Fibroblast of skin of scalp (primary cell): ENCODE measurements at regions not wholly inside any gene's neighbourhood (a gene's known extent, or its start where the extent isn't known, plus 50 kb on each side); places are given as distances from the start of the nearest gene placed in this dataset.
"Not testable (repeated sequence)": the region's sequence is repeated elsewhere in the genome, so short reads cannot be mapped to it uniquely, and the experiment has no call there.

ENCODE experiments used
- DNase-seq: peaks from one replicate; pipeline ENCODE4 v3.0.0-alpha.2; 2013

- no peak for DNase-seq
These were observed 330.3 kb downstream of the CAAP1 start for GRCh38 chr9:26562338-26562737.

DNA sequence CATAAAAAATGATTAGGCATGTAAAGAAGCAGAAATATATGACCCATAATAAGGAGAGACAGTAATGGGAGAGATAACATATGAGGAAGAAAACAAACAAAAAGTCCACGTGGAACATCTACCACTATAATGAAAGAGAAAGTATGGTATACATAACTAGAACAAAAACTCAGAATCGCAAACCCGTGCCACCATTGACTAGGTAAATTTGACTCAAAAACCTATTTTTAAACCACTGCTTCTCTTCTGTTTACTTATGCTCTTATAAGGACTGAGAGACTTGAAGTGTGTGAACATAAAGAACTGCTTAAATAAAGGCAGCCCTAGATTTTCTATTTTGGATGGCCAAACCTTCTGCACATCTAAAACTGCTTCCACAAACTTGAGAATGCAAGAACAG, 330.7 kb downstream of the CAAP1 start:
- no peak for DNase-seq

- DNase-seq = no peak
These were observed 333.1 kb downstream of the CAAP1 start for GRCh38 chr9:26559506-26559905.

GRCh38 chr9:26551971-26552370, 340.6 kb downstream of the CAAP1 start:
- DNase-seq = no peak

DNA sequence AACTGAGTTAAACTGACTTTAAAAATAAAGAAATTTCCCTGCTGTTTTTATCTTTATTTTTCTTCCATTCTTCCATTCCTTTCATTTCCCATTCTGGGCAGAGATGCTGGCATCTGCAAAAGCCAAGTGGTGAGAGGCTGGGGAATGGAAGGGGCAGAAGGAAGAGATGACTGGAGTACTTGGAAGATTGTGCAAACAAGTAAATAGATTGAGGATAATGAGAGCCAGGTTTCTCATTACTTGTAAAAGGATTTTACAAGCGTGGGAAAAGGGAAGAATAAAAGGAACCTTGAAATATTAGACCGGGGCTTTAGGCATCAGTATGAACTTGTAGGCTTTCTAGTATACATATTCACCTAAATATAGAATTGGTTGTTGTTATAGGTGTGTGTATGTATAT, 341.2 kb downstream of the CAAP1 start:
- no peak for DNase-seq

GRCh38 chr9:26548781-26549290, 343.8 kb downstream of the CAAP1 start:
- no peak for DNase-seq

GRCh38 chr9:26539867-26540493, 352.6 kb downstream of the CAAP1 start:
- DNase-seq = no peak

- no peak for DNase-seq
These were observed 355.4 kb downstream of the CAAP1 start for GRCh38 chr9:26537211-26537610.

DNA sequence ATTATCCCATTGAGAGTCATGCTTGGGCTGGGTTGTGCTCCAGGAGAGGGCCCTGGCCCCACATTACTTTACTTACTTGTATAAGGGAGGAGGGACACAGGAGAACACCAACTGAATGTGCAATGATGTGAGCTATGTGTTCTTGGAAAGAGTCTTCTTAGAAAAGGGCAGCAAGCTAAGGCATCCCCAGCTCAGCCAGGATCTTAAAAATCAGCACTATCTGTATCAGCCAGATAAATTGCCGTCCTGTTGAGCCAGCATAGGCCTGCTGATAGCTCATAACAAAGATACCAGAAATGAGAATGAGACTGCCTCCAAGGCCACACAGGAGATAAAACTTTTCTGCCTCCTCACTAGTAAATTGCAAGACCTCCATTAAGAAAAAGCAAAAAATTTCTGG, 357.5 kb downstream of the CAAP1 start:
- no peak for DNase-seq

- no peak for DNase-seq
These were observed 361.8 kb downstream of the CAAP1 start for GRCh38 chr9:26530841-26531240.

DNA sequence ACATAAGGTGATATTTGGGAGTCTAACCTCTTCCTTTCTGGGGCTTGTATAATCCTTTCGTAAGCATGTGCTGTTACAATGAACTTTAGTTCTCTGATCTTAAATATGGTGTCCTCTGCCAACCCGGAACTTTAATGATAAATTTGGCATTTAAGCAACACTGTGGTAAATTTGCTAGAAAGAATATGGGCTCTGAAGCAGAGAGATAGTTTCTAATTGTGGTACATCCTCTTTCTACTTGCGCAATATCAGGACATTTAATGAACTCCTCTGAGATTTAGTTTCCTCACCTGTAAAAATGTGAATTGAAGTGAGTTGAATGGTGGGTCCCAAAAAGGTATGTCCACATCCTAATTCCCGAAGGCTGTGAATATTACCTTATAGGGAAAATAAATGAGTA, 364.7 kb downstream of the CAAP1 start:
- DNase-seq = no peak

DNA sequence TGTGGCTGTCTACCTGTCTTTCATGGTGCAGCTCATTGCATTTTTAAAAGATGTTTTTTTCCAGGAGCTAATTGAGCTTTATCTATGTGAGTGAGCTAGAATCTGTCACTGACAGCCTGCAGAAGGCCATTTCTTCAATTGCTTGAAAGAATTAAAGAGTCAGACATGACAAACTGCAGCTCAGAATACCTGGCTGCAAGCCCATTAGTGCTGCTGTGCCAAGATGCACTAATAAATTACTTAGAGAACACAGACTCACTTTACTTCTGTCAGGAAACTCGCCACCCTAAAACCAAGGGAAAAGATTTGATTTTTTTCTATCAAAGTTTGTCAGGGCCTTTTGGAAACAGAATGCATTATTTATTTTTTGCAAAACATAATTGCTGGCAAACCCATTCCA, 368.3 kb downstream of the CAAP1 start:
- DNase-seq = no peak

DNA sequence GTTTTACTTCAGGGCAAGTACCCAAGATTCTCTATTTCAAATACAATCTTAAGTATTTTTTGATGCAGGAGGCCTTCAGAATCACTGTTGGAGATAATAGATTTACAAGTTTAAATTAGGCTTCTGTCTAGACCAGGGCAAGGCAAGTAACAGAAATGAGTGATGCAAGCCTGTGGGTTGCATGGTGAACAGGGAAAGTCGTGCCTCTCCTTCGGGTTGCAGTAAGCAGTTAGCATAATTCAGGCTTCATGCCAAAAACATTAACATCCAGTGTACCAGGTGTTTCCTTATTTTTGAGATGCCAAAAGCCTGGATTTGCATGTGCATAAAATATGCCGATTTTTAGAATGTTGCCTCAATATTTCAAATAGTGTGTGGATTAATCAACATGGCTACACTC, 369.0 kb downstream of the CAAP1 start:
- no peak for DNase-seq

DNA sequence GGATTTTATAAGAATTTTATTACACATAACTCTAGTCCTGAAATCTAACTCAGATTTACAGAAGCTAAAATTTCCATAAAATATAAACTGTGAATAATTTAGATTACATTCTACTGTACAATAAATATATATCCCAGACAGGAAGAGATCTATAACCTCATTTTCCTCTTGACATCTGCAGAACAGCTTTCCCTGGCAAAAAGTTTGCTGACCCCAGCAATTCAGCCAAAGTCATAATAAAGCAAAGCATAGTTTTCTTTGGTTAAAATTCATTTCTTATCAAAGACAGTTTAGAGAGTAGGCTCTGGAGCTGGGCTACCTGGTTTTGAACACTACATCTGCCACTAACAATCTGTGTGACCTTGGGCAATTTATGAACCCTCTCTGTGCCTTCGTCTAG, 372.5 kb downstream of the CAAP1 start:
- no peak for DNase-seq

DNA sequence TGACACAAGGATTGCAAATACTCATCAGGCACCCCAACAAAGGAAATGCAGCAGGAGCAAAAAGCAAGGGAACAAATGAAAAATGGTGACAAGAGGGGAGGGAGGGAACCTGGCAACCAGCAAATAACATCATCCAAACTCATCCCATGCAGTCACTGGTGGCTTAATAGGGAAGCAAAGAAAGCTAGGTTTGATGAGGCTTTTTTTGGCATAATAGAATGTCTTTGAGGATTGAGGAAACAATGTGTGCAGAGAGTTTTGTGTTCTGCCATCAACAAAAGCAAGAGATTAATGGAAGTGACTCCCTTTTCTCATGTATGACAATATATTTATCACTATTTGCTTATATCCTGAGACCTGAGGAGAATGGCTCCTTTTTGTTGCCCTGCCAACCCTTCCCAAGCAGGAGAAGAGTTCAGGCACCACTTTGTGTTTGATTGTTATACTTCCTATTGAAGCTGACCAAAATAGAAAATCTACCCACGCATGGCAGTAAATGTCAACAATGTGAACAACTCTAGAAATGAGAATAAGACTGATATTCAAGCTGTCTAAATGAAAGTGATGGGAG, 375.7 kb downstream of the CAAP1 start:
- no peak for DNase-seq

- DNase-seq = no peak
These were observed 378.9 kb downstream of the CAAP1 start for GRCh38 chr9:26513730-26514129.

DNA sequence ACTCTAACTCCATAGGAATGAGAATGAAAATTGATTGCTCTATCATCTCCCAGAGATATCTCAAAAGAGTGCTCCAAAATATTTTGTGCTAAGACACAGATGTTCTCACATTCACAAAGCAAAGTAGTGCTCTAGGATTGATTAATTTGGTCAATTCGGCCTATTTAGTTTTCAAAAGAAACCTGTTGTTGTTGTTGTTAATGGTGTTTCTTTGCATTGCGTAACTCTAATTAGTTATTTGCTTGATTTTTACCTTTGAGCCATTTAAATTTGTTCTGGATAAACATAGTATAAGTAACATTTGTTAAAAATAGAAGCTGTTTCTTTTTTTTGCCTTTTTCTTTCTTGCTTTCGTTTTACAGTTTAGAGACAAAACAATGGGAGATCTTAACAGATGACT, 382.5 kb downstream of the CAAP1 start:
- DNase-seq = no peak

GRCh38 chr9:26508897-26509296, 383.7 kb downstream of the CAAP1 start:
- no peak for DNase-seq

DNA sequence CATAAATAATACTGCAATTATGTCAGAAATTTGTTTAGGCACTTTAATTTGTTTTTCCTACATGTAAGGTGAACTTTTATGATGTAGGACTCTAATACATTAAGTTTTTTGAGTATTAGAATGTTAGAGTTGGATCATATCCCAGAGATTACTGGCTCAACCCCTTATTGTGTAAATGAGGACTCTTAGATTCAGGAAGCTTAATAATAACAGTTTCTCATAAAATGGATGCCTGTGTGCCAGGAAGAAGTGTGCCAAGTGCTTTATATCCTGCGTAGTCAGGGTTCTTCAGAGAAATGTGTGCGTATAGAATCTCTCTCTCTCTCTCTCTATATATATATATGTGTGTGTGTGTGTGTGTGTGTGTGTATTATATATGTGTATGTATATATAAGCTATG, 388.5 kb downstream of the CAAP1 start:
- no peak for DNase-seq

GRCh38 chr9:26502311-26502710, 390.3 kb downstream of the CAAP1 start:
- DNase-seq = no peak

- DNase-seq = no peak
These were observed 392.1 kb downstream of the CAAP1 start for GRCh38 chr9:26500471-26500870.

DNA sequence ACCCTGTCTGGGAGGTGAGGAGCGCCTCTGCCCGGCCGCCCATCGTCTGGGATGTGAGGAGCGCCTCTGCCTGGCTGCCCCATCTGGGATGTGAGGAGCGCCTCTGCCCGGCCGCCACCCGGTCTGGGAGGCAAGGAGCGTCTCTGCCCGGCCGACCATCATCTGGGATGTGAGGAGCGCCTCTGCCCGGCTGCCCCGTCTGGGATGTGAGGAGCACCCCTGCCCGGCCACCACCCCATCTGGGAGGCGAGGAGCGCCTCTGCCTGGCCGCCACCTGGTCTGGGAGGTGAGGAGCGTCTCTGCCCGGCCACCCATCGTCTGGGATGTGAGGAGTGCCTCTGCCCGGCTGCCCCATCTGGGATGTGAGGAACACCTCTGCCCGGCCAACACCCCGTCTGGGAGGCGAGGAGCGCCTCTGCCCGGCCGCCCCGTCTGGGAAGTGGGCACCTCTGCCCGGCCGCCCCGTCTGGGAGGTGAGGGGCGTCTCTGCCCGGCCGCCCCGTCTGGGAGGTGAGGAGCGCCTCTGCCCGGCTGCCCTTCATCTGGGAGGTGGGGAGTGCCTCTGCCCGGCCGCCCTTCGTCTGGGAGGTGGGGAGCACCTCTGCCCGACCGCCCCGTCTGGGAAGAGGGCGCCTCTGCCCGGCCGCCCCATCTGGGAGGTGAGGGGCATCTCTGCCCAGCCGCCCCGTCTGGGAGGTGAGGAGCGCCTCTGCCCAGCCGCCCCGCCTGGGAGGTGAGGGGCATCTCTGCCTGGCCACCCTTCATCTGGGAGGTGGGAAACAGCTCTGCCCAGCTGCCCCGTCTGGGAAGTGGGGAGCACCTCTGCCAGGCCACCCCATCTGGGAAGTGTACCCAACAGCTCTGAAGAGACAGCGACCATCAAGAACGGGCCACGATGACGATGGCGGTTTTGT, 399.7 kb downstream of the CAAP1 start:
- DNase-seq = not testable (repeated sequence)

DNA sequence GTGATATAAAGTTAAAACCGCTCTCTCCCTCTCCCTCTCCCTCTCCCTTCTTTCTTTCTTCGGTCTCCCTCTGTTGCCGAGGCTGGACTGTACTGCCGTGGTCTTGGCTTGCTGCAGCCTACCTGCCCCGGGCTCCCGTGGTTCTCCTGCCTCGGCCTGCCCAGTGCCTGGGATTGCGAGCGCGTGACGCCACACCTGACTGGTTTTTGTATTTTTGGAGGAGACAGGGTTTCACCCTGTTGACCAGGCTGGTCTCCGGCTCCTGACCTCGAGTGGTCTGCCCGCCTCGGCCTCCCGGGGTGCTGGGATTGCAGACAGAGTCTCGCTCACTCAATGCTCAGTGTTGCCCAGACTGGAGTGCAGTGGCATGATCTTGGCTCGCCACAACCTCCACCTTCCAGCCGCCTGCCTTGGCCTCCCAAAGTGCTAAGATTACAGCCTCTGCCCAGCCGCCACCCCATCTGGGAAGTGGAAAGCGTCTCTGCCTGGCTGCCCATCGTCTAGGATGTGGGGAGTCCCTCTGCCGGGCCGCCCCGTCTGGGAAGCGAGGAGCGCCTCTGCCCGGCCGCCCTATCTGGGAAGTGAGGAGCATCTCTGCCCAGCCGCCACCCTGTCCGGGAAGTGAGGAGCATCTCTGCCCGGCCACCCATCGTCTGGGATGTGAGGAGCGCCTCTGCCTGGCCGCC, 400.5 kb downstream of the CAAP1 start:
- not testable (repeated sequence) for DNase-seq
